Stimulated activated CD4-positive, alpha-beta T cell treated with anti-CD3 and anti-CD28 coated beads, Interleukin-2, amount 100 ng/mL, for 24 hours (primary cell): ENCODE measurements at regions not wholly inside any gene's neighbourhood (a gene's known extent, or its start where the extent isn't known, plus 50 kb on each side); places are given as distances from the start of the nearest gene placed in this dataset.
A peak's percentile ranks its signal among the peaks of the same experiment; 100 is the strongest.

ENCODE experiments used
- DNase-seq, 2 donors: peaks; one replicate each; pipeline ENCODE4 v3.0.0-alpha.2; 2020

GRCh38 chr6:132937466-132937906 lies 123.1 kb downstream of the RPS12 start:
- DNase-seq: peak in 1 of 2 donors; percentile 19

DNA sequence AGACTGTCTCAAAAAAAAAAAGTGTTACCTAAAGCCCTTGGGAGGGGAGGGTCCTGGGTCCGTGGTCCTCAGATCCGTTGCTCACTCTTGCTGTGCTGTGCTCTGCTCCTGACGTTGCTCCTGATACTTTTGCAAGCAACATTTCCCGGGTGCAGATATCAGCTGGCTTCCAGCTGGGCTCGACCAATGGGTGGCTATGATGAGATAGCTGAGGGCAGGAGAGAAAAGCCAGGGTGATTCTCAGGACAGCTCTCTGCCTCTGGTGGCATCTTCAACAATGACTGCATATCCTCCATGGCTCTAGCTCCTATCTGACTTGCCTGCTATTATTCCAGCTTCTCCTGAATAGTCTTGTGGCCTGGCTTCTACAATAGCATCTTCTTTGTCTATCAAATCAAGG lies 134.5 kb downstream of the RPS12 start:
- no peak for DNase-seq

DNA sequence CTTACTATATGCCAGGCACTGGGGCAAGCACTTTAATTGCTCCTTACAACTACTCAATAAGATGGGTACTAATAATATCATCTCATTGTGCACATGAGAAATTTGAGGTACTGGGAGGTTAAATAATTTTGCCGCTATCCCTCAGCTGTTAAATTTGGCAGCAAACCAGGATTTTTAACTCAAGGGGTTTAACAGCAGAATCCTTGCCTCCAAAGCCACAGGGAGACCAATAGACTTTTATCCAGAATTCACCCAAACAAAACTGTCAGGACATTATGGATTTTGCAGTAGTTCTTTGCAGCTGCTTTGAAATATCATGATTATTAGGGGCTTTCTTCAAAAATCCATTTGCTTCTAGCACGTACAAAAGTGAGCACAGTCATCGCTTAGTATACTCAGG lies 136.2 kb downstream of the RPS12 start:
- DNase-seq: no peak

DNA sequence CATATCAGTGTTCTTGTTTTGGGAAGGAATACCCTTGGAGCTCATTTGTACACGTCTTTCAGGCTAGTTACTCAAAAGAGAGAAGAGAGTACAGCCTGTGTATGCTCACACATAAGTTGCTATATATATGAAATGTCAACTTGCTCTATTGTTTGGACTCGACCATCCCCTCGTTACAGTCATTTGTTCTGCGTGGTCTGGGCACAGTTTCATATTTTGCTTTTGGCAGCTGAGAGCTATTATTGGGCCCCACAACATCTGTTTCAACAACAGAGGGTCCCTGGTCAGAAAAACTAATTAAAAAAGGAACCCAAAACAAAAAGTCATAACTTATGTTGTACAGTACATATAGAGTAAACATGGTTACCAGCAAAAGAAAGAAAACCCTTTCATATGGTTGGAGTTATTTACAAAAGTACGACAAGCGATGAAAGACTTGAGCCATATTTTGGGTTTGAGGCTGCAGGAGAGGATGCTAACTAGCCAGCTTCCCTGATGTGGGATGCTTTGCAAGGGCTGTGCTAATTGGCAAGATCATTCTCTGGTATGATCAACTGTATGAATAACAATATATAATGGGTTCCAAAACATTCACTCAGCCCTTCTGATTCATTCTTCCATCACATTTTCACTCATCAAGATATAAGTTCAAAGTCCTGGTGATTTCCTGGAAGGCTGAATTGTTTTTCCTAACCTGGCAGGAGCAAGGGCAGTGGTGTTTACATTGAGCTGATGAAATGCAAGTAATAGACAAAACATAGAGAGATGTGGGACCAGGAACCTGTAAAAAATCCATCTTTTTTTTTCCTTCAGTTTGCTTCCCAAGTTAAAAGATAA lies 137.9 kb downstream of the RPS12 start:
- DNase-seq: no peak

DNA sequence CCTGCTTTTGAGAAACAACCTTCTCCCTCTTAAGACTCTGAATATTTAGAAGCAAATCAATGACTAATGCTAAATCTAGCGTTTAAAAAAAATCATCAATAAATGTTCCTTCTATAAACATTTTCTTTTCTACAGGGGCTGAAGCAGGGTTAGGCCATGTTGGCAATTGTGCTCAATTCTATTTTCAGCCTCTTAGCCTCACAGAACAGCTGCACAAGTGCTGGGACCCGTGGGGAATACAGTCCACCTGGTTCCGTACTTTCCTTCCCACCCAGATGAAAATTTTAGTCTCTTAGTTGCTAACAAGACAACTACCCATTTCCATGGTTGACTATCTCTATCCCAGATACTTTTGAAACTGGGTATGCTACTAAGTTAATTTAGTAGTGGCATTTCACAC lies 138.6 kb downstream of the RPS12 start:
- no peak for DNase-seq

DNA sequence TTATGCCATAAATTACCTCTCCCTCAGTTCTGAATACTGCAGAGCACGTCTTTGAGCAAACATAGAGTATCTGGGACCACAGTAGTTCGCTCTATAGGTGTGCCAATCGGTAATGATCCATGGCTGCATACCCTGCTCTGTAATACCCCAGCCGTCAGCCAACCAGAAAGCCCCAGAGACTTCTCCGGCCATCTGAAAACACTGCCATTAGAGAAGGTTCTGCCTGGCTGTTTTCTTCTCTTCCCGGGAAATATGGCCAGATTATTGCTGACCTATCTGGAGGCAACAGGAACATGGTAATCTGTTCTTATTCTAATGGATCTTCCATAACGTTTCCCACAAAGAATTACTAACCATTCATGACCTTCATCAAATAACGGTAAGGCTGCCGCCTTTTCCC lies 139.9 kb downstream of the RPS12 start:
- no peak for DNase-seq

GRCh38 chr6:132954936-132955335 lies 140.6 kb downstream of the RPS12 start:
- no peak for DNase-seq

DNA sequence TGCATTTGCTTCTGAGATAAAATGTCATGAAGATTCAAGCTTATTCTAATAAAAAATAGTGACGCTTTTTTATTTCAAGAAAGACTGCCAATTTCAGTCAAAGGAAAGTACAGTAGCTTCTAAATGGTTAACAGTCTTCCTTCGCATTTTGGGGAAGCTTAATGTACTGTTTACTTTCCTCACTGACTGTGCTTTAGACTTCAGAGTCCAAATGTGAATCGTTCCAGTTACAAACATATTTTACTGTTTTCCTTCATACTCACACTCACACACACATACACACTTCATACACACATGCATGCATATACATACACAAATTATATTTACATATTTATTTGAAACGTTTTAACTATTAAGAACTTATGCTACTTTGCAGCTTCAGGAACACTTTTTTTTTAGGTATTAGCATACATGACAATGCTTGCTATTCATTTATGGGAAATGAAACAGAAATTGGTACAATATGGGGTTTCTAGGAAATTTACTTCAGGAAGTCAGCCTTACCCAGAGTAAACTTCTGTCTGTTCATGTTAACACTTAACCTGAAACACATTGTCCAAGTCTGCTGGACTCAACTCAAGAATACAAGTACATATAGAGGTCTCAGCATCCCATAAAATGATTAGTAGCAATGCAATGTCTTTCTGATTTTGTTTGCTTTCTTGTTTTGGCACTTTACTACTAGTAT lies 145.4 kb downstream of the RPS12 start:
- no peak for DNase-seq

- DNase-seq: no peak
Measured at GRCh38 chr6:132960720-132961119, 146.4 kb downstream of the RPS12 start.

DNA sequence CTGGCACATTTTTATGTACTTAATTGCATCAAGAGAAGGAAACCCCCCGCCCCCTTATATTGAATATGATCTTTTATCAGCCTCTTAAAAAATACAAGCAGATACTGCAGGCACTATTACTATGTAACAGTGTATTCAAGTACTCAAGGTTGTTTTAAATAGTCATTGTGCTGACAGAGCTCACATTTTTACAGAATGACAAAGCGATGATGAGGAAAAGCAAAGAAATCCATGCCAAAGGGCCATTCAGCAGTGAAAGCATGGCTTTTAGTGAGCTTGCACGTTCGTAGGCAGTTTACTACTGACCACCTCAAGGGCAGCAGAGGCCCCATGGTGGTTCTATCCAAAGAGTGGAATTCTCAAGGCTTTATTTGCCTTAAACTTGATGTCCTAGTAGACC lies 146.8 kb downstream of the RPS12 start:
- DNase-seq: no peak

DNA sequence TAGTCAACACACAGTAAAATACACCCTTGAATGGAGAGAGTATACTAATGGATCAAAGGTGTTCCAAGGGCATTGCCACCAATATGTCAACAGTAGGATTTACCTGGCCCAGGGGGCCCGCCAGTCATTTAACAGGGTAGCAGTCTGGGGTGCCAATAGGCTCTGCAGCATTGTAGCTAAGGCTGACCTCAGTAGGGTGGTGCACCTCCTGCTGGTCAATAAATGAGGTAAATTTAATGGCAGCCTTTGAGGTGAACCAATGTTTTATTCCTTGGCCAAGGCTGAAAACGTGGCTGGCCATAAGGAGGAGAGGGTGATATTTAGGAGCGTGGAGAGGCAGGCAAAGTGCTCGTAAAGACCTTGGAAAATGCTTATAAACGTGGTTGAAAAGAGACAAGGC lies 147.2 kb downstream of the RPS12 start:
- no peak for DNase-seq

DNA sequence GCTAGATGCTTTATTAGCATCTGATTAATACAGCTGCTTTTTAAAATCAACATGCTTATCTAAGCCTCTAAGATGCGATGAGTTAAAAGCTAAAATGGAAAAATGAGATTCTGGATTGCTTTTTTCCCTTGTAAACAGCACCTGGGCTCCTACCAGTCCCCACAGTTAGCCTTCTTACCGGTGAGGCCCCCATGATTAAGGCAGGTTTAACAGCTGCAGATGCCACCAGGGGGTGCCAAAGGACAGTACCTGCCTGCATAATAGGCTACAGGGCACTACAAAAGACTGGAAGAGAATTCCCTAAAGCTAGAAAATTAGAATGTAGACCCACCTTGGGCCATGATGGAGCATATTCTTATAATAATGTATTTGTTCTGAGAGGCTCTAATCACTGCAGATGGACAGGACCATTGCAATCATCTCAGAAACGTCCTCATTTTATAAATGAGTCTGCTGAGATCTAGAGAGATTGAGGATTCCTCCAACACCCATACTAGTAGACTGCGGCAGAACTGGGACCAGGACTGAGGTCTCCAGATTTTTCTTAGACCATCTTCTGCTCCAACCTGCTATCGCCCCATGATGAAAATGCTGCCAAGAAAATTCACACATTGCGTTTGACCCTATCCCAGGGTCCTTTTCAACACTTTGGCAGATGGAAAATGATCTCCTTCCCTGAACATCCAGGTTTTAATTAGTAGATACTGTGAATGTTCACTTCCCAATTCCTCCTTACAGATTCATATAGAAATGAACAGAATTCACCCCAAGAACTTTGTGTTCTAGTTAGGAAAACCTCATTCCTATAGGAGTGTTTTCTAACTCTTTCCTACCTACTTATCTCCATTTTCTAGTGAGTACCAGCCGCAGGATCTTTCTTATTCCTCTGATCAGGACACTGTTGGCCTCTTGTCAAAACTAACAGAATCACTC lies 148.8 kb downstream of the RPS12 start:
- peak; percentile 64 to 74 for DNase-seq

GRCh38 chr6:132964101-132964867 lies 149.9 kb downstream of the RPS12 start:
- DNase-seq: no peak

DNA sequence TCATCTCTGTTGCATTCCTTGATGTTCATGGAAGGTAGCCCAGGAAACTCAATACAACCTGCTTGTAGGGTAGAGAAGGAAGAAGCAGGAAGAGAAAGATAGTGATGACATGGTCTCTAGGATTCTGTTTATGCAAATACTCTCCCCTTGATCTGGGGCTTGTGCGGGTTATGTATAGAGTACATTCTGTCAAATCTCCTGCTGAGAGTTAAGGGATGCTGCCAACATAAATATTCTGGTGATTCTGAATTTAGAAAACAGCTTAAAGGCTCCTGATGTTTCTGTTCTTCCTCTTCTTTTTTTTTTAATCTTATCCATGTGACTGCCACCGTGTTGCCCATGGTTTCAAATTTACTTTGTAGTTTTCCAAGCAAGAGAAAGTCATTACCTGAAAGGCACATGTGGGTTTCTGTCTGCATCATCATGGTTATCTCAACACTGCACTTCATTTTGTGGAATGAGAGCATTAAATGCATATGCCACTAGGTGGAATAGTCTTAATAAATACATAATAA lies 150.6 kb downstream of the RPS12 start:
- no peak for DNase-seq

GRCh38 chr6:132967871-132968270 lies 153.5 kb downstream of the RPS12 start:
- no peak for DNase-seq

DNA sequence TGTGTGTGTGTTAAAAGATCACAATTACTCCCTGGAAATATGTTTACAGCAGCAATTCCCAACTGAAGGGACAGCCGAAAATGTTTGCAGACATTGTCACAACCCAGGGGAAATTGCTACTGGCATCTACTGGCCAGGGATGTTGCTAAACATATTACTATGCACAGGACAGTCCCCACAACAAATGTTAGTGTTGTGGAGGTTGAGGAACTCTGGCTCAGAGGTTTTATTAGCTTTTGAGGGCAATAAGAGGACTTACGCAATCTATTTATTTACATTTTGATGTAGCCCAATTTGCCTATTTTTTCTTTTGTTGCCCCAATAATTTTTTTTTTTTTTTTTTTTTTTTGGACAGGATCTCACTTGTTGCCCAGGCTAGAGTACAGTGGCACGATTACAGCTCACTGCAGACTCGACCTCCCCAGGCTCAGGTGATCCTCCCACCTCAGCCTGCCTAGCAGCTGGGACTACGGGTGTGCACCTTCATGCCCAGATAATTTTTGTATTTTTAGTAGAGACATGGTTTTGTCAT lies 154.1 kb downstream of the RPS12 start:
- no peak for DNase-seq

- no peak for DNase-seq
Measured at GRCh38 chr6:132969196-132969595, 154.8 kb downstream of the RPS12 start.

GRCh38 chr6:132971676-132972075 lies 157.3 kb downstream of the RPS12 start:
- no peak for DNase-seq

GRCh38 chr6:132972254-132972653 lies 157.9 kb downstream of the RPS12 start:
- no peak for DNase-seq

- no peak for DNase-seq
Measured at GRCh38 chr6:132972971-132973370, 158.6 kb downstream of the RPS12 start.

- no peak for DNase-seq
Measured at GRCh38 chr6:132973514-132973993, 159.2 kb downstream of the RPS12 start.

DNA sequence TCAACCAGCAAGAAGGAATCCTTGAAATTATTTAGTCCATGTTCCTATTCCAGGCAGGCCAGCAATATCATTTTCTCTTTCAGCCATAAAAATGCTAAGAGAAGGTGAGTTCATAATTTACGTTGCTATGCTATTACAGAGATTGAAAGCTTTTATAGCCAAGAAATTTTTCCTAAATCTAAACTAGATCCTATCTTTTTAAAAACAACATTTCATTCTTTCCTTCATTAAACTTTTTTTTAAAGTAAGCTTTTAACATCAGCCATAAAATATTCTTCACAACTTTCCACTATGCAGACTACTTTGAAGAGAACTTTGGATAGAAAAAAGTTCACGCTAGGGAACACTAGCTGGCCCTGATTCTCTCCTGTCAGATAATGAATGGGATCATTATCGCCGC lies 159.8 kb downstream of the RPS12 start:
- DNase-seq: no peak
